RCC 7860 (cell line): ENCODE measurements at regions not wholly inside any gene's neighbourhood (a gene's known extent, or its start where the extent isn't known, plus 50 kb on each side); places are given as distances from the start of the nearest gene placed in this dataset.

Experiments
- DNase-seq: peaks from one replicate; pipeline ENCODE4 v3.0.0-alpha.2; 2015; ENCODE audit warnings: low spot score
- FAIRE-seq: peaks from 2 replicates; lab custom pipeline; 2012; peaks lifted over from hg19 to GRCh38; lab: Jason Lieb, UNC

DNA sequence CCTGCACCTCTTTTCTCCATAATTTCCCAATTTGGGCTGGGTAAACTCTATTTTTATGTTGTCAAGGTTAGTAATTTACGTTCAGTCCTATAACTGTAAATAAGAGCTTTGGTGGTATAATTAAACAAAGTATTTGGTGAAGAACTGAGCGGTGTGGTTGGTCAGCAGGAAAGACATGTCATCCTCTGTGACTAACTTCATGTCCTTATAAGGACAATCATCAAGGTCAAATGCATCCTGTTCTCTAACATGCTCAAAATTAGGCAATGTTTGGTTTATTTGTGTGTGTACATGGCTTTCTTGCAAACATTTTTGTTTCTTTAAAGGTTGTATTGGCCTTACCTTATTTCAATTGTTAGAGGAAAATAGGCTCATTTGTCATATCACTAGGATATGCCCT lies 121.5 kb upstream of the NABP1 start:
- FAIRE-seq (no peak), DNase-seq (no peak)

DNA sequence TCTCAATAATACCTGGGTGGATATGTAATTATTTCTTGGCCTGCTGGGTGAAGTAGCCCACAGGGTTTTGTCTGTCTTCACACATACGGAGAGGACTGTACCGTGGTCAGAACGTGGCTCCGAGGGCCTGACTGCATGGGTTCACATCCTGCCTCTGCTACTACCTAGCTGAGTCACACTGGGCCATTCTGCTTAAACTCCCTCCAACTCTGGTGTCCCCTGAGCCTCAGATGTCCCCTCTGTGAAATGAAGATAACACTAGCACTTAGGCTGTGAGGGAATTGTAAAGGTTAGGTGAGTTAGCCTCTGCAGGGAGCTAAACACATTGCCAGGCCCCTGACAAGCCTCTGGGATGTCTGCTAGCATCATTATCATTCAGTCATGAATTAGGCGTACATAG lies 120.1 kb upstream of the NABP1 start:
- no peak for DNase-seq
- FAIRE-seq, result no peak

DNA sequence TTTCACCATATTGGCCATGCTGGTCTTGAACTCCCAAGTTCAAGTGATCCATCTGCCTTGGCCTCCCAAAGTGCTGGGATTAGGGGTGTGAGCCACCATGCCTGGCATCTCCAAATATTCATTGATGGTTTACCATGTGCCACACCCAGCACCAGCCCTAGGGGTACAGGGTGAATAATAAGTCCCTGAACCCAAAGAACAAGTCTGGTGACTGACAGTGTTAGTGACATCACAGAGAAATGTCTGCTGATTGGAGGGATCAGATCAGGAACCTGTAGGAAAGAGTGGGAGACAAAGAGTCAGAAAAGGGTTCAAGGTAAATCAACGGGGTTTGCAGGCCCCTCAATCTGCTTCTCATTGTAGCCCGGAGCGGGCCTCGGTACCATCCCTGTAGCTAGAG lies 118.4 kb upstream of the NABP1 start:
- FAIRE-seq, result no peak
- no peak for DNase-seq

DNA sequence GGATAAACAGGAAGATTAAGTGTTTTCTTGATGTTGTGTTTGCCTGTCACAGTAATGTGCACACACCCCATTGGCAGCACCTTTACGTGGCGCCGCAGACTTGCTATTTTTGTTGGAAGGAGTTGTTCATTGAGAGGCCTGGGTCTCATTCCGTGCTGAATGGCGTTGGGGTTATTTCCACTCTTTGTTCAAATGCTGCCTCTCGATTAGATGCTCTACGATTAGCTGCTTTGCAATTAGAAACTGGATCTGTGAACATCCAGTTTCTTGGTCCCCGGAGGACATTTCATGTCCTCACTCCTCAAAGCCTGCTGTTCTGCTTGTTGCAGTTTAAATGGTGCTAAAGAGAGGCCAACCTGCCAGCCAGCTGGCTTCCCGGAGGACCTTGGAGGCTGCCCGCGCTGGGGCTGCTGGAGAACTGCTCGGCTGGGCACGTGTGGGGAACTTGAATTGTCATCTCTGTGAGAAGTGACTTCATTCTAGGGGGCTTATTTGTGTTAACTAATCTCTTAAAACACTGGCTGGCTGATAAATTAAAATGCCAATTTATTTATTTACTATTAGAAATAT lies 117.4 kb upstream of the NABP1 start:
- no peak for DNase-seq
- no peak for FAIRE-seq

DNA sequence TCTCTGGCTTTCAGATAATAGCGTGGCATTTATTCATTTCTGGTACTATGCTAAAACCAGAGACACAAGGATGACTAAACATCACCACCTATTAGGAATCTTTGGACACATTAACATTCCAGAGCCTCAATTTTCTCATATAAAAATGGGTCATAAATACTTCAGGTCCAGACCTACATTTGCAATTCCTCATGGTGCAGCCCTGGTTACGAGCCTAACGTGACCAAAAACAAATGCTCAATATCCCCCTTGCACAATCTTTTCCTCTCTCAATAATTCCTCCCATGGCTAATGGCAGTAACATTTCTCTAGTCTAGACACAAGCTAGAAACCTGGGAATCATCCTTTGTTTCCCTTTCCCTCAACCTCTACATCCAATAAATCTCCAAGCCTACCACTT lies 112.8 kb upstream of the NABP1 start:
- FAIRE-seq, result no peak
- no peak for DNase-seq

DNA sequence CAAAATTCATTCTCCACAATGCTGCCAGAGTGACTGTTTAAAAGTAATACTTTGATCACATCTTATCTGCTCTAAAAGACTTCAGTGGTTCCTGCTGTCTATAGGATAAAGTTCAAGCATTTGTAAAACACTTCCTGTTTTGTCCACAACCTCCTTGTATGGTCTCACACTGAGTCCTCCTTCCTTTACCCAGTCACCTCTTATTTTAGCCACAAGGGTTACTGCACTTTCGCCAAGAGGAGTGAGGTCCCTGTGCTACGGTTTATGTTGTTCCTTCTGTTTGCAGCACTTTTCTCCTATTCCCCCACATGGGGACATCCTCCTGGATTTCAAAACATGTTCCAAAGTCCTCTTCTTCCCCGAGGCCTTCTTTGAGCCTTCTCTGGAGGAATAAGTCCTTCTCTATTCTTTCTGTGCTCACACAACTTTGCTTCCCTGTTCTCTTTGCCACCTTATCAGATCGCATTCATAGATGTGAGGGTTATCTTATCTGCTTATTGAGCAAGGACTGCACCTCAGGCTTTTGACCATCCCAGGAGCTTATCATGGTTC lies 112.2 kb upstream of the NABP1 start:
- FAIRE-seq, result no peak
- DNase-seq, result no peak

DNA sequence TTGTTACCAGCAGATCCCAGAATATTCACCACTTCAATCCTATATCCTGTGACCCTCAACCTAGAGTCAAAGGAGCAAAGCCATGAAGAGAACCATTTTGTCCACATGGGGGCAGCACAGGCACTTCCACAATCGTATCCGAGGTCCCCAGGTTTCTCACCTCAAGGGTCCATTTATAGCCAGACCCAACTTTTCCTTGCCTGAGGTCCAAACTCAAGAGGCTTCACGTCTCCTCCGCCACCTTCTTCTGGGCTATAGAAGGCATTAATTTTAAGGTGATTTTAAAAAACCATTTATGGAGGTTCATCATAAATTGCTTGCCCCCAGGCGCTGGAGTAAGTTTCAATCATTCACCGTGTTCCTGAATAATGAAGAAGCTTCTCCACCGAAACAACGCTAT lies 111.6 kb upstream of the NABP1 start:
- DNase-seq (peak; percentile 43), FAIRE-seq (peak; percentile 21)

DNA sequence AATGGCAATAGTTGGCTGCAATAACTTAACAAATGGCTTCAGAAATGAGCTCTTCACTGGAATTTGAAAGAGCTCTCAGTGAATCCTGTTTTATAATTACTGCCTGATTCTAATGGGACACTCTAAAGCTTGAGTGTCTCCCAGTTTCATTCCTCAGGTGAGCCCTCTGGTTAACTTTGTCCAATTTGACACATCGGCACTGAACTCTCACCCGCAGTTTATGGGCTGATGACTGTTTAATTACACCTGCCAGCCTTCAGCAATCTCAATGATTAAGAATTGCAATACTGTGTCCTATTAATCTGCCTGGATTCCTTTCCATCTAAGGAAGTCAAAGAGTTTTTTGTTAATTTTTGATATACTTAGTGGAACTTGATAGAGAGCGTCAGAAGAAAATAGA lies 110.7 kb upstream of the NABP1 start:
- FAIRE-seq (no peak), DNase-seq (no peak)

DNA sequence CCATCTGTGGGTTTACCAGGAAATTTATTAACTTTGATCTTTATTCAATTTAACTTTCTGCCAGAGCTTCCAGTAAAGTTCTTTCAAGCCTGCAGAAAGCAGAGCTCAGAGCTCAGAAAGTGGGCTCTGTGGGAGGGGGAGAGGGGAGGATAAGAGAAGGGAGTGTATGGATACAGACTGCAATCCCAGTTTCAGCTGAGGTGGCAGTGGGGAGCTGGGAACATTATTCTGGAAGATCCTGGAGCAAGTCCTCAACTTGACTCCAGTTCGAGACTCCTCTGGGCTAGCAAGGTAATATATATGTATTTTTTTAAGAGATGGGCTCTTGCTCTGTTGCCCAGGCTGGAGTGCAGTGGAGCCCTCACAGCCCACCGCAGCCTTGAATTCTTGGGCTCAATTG lies 108.9 kb upstream of the NABP1 start:
- FAIRE-seq, result no peak
- DNase-seq, result no peak

DNA sequence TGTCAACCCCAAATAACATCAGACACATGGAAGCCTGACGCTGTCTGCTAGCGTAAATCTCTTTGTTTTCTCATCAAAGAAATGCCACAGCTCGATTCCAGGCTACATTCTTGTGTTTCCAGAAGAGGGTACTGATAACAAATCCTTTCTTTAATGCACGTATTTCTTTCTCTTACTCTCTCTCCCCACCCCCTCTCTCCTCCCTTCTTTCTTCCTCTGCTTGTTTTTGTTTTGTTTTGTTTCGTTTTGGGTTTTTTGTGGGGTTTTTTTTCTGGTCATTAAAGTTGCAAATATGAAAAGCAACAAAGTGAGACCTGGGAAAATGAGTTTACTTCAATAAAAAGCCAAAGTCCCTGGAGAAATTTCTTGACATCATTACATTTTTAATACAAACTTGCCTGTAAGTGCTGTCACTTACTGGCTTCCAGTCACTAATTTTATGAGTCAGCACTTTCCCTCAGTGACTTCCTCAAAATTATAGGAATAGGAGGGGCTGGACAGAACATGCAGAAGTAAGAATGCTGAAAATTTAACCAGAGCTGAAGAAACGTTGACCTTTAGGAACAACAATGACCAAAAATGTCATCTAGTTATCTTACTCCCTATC lies 106.7 kb upstream of the NABP1 start:
- FAIRE-seq (peak; percentile 81), DNase-seq (peak; percentile 73)

DNA sequence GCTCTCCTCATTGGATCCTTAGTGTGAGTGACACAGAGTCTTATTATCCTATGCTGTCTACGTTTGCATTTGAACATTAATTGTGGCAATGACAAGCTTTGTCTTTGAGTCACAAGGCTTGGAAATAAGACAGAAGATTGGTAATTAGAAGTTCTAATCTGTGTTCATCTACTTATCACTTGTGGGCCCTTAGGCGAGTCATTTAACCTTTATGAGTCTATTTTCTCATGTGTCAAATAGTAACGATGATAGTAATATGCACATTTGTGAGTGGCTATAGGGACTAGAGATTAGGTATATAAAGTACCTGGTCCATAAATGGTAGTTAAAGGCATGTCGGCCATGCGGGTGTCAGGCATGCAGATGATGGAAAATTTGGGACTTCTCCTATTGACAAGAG lies 105.6 kb upstream of the NABP1 start:
- no peak for FAIRE-seq
- no peak for DNase-seq

DNA sequence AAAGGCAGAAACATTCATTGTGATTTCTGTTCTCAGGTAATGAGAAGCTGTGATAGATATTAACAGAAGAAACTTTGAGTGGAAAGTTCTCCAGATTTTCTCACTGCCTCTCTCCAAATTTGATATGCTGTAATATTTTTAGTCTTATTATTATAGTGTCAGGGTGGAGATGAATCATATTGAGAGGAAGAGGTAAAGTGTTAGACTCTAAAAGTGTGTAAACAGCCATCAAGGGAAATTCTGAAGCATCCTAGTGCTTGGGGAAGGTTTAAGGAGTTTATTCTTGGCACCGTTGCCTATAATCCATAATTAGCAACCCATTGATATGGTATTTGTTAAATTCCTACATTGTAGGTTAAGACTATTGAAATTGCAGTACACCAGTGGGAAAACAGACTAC lies 104.7 kb upstream of the NABP1 start:
- DNase-seq (no peak), FAIRE-seq (no peak)

DNA sequence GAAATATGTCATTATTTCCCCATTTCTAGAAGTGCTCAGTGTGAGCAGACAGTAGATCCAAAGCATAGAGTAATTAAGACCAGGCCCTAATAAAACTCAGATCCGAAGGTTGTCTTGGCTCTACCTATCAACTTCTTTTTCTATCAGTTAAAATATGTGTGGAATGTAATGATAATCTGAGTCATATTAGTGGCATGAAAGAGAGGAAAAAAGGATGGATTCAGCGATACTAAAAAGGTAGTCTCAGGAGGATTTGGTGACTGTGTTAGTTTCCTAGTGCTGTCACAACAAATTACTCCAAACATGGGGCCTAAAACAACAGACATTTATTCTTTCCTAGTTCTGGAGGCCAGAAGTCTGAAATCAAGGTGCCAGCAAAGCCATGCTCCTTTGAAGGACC lies 103.7 kb upstream of the NABP1 start:
- DNase-seq (peak; percentile 81), FAIRE-seq (peak; percentile 7)

DNA sequence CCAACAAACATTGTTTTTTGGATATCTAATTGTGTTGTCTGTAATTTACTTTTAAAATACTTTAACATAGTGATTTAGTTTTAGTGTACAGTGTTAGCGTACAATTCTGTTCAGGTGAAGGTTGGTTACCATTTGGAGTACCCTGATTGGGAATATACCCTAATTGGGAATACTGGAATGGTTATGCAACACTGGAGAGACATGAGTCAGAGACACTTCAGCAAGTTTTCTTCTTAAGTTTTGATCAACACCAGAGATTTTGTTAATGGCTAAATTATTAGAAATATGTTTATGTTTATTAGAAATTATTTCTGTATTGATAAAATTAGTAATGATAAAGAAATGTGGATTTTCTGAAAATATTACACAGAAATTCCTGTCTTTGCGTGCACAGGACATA lies 100.3 kb upstream of the NABP1 start:
- DNase-seq (no peak), FAIRE-seq (peak; percentile 38)

DNA sequence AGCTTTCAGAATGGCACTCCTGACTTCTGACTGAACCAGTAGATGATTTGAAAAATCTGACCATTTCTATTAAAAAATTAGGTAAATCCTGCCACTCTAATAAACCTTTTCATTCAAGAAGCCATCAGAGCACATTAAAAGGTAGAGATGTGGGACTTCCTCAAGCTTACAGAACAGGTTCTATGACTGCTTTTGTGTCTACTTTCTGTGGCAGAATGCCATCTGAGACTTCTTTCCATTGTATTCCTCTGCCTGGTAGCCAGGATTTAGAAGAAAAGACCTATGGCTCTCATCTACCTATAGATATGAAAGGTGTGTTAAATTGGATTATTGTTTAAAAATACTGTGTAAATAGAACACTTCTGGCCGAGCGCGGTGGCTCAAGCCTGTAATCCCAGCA lies 99.9 kb upstream of the NABP1 start:
- FAIRE-seq, result no peak
- DNase-seq, result no peak

DNA sequence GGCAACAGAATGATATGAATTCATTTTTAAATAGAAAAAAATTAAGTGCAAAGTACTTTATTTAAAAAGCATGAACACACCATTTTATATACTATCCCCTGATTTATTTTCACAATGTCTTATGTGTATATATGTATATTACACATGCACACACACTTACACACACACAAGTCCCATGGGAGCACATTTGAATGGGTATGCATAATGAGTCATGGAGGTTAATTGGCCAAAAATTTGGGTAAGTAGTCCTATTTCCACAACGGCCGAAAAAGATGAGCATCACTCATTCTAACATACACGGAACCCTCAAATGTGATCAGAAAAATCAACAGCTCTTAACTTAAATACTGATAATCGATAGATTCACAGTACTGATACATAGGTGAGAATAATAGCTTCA lies 97.4 kb upstream of the NABP1 start:
- DNase-seq, result no peak
- FAIRE-seq, result no peak

DNA sequence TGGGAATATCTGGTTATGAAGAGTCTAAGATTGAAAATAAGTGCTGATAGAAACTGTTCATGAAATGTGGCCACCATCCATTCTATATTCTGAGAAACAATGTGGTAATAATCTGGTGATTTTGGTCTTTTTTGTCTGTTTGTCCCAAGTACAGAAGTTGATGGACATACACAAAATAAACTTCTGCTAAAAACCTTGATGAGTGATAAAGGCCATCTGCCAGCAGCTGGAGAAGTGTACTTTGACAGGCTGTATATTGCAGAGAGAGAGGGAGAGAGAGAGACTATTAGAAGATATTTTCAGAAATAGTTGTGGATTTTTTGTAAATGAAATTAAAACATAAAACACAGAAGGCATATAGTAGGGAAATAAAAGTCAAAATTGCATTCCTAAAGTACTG lies 96.9 kb upstream of the NABP1 start:
- no peak for FAIRE-seq

DNA sequence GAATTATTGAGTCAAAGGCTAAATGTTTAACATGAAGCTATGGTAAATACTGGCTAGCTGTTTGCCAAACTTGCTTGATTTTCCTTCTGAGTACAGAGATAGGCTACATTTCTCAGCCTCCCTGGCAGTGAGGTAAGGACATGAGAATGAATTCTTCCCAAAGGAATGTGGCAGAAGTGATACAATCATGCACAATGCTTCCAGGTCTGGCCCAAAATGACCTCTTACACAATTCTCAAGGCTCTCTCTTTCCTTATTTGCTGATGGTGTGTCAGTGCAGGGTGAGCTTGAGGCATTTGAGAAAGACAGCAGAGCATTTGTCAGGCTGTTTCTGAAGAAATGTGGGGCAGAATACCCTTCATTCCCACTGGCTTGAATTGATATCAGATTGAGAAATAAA lies 95.6 kb upstream of the NABP1 start:
- peak; percentile 93 for FAIRE-seq
- DNase-seq, result peak; percentile 95

More for the DNA sequence above, 96.9 kb upstream of the NABP1 start:
- DNase-seq, result no peak

DNA sequence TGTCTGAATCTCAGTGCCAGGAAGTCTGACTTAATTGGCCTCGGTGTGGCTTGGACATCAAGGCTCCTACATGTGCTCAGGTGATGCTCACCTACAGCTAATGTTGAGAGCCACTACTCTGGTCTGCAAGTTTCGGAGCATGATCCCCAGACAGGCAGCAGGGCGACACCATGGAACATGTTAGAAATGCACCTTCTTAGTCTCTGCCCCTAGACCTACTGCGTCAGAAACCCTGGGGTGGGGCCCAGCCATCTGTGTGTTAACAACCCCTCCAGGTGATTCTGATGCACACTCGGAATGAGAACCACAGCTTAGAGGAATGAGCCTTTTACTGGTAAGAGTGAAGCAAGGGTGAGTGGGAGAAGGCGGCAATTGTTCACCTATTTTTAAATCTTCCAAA lies 86.9 kb upstream of the NABP1 start:
- DNase-seq (no peak), FAIRE-seq (no peak)

DNA sequence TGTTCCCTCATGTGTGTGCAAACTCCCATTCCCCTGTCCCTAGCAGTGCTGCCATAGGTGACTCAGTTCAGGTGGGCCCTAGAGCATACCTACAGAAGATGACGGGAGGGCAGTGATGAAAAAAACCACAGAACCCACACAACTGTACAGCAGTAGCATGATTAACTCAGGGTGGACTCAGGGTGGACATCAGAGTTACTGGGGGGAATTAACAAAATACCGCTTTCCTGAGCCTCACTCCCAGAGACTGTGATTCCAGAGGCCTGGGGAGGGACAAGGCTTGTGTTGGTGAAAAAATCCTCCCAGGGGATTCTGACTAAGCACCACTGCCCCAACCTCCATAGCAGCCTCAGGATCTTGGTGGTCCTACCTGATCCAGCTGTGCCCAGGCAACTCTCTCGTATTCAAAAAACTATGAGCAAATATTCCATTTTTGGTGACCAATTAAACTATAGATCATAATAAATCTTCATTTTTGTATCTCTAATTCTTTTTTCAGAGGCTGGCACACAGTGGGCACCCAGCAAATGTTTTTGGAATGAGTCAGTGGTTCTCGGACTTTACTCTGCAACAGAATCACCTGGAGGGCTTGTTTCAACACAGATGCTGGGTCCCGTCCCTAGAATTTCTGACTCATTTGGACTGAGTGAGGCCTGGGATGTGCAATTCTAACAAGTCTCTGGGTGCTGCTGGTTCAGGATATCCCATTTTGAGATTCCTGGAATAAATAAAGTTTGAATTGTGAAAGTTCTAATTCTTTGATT lies 84.1 kb upstream of the NABP1 start:
- peak; percentile 96 for DNase-seq
- FAIRE-seq, result peak; percentile 92

DNA sequence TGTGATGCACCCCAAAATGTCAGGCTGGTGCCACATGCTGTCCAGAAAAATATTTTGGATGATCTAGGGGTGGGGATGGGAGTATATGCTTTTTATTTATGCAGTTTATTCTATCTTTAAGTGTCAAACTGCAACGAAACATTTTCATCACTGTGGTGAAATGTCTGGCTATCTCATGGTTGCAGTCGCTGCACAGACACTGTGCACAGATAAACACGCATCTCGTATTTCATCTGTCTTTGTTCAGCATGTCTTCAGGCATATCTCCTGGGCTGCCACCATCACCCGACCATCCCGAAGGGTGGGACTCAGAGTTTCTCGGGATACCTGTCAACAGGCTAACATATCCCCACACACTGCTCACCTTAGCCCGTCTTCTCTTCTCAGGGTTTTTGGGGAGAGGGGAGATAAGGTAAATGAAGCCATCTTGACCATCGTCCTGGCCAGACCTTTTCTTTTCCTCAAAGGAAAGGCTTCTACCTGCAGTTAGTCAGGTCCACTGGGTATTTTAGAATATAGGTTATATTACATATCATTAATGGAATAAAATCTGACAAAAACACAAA lies 80.7 kb upstream of the NABP1 start:
- no peak for FAIRE-seq

DNA sequence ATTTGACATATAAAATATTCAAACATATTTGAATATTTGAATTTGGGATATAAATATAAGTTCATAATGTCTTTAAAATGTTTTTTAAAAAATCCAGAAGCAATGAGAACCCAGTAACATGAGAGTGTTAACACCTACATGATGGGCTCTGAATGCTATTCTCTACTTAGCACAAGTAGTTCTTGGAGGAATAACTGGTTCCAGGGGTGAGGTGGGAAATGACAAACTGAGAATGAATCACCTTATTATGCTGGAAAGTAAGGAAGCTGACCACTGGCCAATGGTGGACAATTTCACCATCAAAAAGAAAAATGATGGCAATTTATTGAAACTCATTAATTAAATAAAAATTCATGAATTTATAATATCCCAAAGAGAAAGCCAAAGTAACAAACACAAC lies 79.6 kb upstream of the NABP1 start:
- FAIRE-seq, result no peak
- DNase-seq, result no peak

More for the DNA sequence above, 80.7 kb upstream of the NABP1 start:
- DNase-seq, result no peak
